OCI-LY1 (cell line): ENCODE measurements at regions not wholly inside any gene's neighbourhood (a gene's known extent, or its start where the extent isn't known, plus 50 kb on each side); places are given as distances from the start of the nearest gene placed in this dataset.

ENCODE experiments used
- H2AFZ ChIP-seq: fragments of 200-600 bp; sonication (generic), shearing (Covaris generic); 2 replicates; pipeline ENCODE4 v1.6.0; 2014; ENCODE audit warnings: antibody characterized with exemption, mild to moderate bottlenecking, low read length
- H3F3A ChIP-seq: fragments of 200-600 bp; sonication (generic), shearing (Covaris generic); 2 replicates; pipeline ENCODE4 v1.6.0; 2014; ENCODE audit warnings: mild to moderate bottlenecking, antibody characterized with exemption, low read length, moderate library complexity; ENCODE audit not compliant: insufficient read depth
- H3K27ac ChIP-seq: fragments of 200-600 bp; sonication (generic); 2 replicates; pipeline ENCODE4 v1.5.1; 2014; ENCODE audit warnings: low read length, mixed run types, mild to moderate bottlenecking, low read depth; ENCODE audit not compliant: poor library complexity, severe bottlenecking
- H3K27me3 ChIP-seq: fragments of 200-600 bp; sonication (generic); 2 replicates; pipeline ENCODE4 v1.6.0; 2014; ENCODE audit warnings: antibody characterized with exemption, mild to moderate bottlenecking, low read length, moderate library complexity; ENCODE audit not compliant: insufficient read depth
- H3K36me3 ChIP-seq: fragments of 200-600 bp; sonication (generic); 2 replicates; pipeline ENCODE4 v1.6.1; 2014; ENCODE audit warnings: mild to moderate bottlenecking, antibody characterized with exemption, low read length, moderate library complexity, mixed read lengths; ENCODE audit not compliant: insufficient read depth
- H3K4me1 ChIP-seq: fragments of 200-600 bp; sonication (generic); 2 replicates; pipeline ENCODE4 v1.5.1; 2014; ENCODE audit warnings: mild to moderate bottlenecking, low read length, moderate library complexity; ENCODE audit not compliant: insufficient read depth, severe bottlenecking
- H3K4me2 ChIP-seq: fragments of 200-600 bp; sonication (generic), shearing (Covaris generic); 2 replicates; pipeline ENCODE4 v1.6.1; 2014; ENCODE audit warnings: low read length
- H3K4me3 ChIP-seq: fragments of 200-600 bp; sonication (generic); 2 replicates; pipeline ENCODE4 v1.5.1; 2014; ENCODE audit warnings: low read length, low read depth, mild to moderate bottlenecking, mixed read lengths; ENCODE audit not compliant: poor library complexity, severe bottlenecking
- H3K79me2 ChIP-seq: fragments of 200-600 bp; shearing (Covaris generic); 2 replicates; pipeline ENCODE4 v1.6.1; 2016; ENCODE audit warnings: mixed run types, low read length, mixed read lengths; ENCODE audit not compliant: insufficient read depth
- H3K9ac ChIP-seq: fragments of 200-600 bp; sonication (generic), shearing (Covaris generic); 2 replicates; pipeline ENCODE4 v1.6.1; 2014; ENCODE audit warnings: mild to moderate bottlenecking, low read length, mixed read lengths
- H3K9me2 ChIP-seq: fragments of 200-600 bp; sonication (generic), shearing (Covaris generic); 2 replicates; pipeline ENCODE4 v1.6.1; 2014; ENCODE audit warnings: low read depth, mild to moderate bottlenecking, low read length, mixed read lengths
- H3K9me3 ChIP-seq: fragments of 200-600 bp; shearing (Covaris generic); 2 replicates; pipeline ENCODE4 v1.6.1; 2014; ENCODE audit warnings: low read length, mixed read lengths
- H4K20me1 ChIP-seq: fragments of 200-600 bp; sonication (generic), shearing (Covaris generic); 2 replicates; pipeline ENCODE4 v1.6.0; 2016; ENCODE audit warnings: mild to moderate bottlenecking, low read length; ENCODE audit not compliant: insufficient read depth
- EZH2 ChIP-seq: fragments of 200-600 bp; sonication (generic), shearing (Covaris generic); IDR thresholded peaks from 2 replicates; pipeline ENCODE4 v1.8.0; 2017; ENCODE audit warnings: borderline replicate concordance, mixed run types, mild to moderate bottlenecking, antibody characterized with exemption, low read length, moderate library complexity, mixed read lengths
- TF ChIP-seq, protein P1 (sequence below): fragments of 200-600 bp; sonication (generic), shearing (Covaris generic); IDR thresholded peaks from 2 replicates; pipeline ENCODE4 v1.5.1; 2017; ENCODE audit warnings: mild to moderate bottlenecking, antibody characterized with exemption, low read length, moderate library complexity, mixed read lengths

DNA sequence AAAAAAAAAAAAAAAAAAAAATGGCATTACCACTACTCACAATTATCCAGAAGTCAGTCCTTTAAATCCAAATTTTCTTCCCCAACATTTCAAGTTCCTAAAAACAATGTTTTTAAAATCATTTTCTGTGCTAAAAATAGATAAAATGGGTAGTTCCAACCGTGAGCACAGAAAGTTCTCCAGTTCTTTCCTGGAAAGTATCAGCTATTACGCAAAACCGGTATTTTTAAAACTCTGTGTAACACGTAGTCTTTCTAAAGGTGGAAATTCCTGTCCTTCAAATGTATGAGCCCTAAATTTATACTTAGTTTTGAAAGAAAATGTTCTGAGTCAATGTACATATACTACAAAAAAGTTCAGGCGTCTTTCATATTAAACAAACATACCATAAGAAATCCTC, 83.5 kb upstream of the SCAF8 start:
- Histone ChIP-seq H3K9me2 (no peaks in the 10 kb centered on the region), H4K20me1 (no peaks in the 10 kb centered on the region), H3K9ac (no peak overlapping the region), H3K4me3 (no peak overlapping the region), H3K36me3 (no peaks in the 10 kb centered on the region), H3K4me1 (no peaks in the 10 kb centered on the region), H3K27ac (no peak overlapping the region), H3K27me3 (no peaks in the 10 kb centered on the region), H3K9me3 (no peaks in the 10 kb centered on the region), H2AFZ (no peak overlapping the region), H3K4me2 (no peak overlapping the region), H3F3A (no peaks in the 10 kb centered on the region), H3K79me2 (no peaks in the 10 kb centered on the region)
- TF ChIP-seq, protein P1, sequence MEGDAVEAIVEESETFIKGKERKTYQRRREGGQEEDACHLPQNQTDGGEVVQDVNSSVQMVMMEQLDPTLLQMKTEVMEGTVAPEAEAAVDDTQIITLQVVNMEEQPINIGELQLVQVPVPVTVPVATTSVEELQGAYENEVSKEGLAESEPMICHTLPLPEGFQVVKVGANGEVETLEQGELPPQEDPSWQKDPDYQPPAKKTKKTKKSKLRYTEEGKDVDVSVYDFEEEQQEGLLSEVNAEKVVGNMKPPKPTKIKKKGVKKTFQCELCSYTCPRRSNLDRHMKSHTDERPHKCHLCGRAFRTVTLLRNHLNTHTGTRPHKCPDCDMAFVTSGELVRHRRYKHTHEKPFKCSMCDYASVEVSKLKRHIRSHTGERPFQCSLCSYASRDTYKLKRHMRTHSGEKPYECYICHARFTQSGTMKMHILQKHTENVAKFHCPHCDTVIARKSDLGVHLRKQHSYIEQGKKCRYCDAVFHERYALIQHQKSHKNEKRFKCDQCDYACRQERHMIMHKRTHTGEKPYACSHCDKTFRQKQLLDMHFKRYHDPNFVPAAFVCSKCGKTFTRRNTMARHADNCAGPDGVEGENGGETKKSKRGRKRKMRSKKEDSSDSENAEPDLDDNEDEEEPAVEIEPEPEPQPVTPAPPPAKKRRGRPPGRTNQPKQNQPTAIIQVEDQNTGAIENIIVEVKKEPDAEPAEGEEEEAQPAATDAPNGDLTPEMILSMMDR: no peak
- no peak for TF ChIP-seq EZH2

GRCh38 chr6:154650351-154650750, 82.9 kb upstream of the SCAF8 start:
- Histone ChIP-seq H4K20me1 (no peaks in the 10 kb centered on the region), H3K9me3 (no peaks in the 10 kb centered on the region), H3K36me3 (no peaks in the 10 kb centered on the region), H3K27ac (no peak overlapping the region), H3K27me3 (no peaks in the 10 kb centered on the region), H3K4me1 (no peaks in the 10 kb centered on the region), H3K9me2 (no peaks in the 10 kb centered on the region), H2AFZ (no peak overlapping the region), H3K4me2 (no peak overlapping the region), H3K4me3 (no peak overlapping the region), H3K79me2 (no peaks in the 10 kb centered on the region), H3K9ac (no peak overlapping the region), H3F3A (no peaks in the 10 kb centered on the region)
- TF ChIP-seq, protein P1: no peak
- no peak for TF ChIP-seq EZH2

GRCh38 chr6:154651656-154652055, 81.6 kb upstream of the SCAF8 start:
- Histone ChIP-seq H2AFZ (no peak overlapping the region), H3K9me2 (no peaks in the 10 kb centered on the region), H3K4me2 (no peak overlapping the region), H3K27ac (no peak overlapping the region), H3K27me3 (peaks cover 3% of the 10 kb centered on the region; the same call in 1 of the 2 replicates), H3F3A (no peaks in the 10 kb centered on the region), H3K4me3 (no peak overlapping the region), H3K79me2 (no peaks in the 10 kb centered on the region), H3K9me3 (no peaks in the 10 kb centered on the region), H3K36me3 (no peaks in the 10 kb centered on the region), H3K4me1 (no peaks in the 10 kb centered on the region), H4K20me1 (no peaks in the 10 kb centered on the region), H3K9ac (no peak overlapping the region)
- TF ChIP-seq EZH2: no peak
- TF ChIP-seq, protein P1: no peak
